Neuronal stem cell (in vitro differentiated cells): ENCODE measurements at regions not wholly inside any gene's neighbourhood (a gene's known extent, or its start where the extent isn't known, plus 50 kb on each side); places are given as distances from the start of the nearest gene placed in this dataset.
"Not testable (repeated sequence)": the region's sequence is repeated elsewhere in the genome, so short reads cannot be mapped to it uniquely, and the experiment has no call there.

ENCODE experiments used
- DNase-seq: peaks from one replicate; pipeline ENCODE4 v3.0.0-alpha.2; 2013; ENCODE audit warnings: low spot score
- H2AFZ ChIP-seq: one replicate; pipeline ENCODE4 v1.6.1; 2013; ENCODE audit warnings: mild to moderate bottlenecking, low read length, inconsistent platforms
- H2AK5ac ChIP-seq: 2 replicates; pipeline ENCODE4 v1.6.1; 2013; ENCODE audit warnings: low read depth, mild to moderate bottlenecking, inconsistent platforms, low read length, moderate library complexity, mixed read lengths
- H2BK120ac ChIP-seq: 2 replicates; pipeline ENCODE4 v1.6.1; 2013; ENCODE audit warnings: low read depth, mild to moderate bottlenecking, inconsistent platforms, low read length, moderate library complexity, mixed read lengths
- H2BK12ac ChIP-seq: one replicate; pipeline ENCODE4 v1.6.1; 2013; ENCODE audit warnings: low read length, inconsistent platforms
- H2BK15ac ChIP-seq: 2 replicates; pipeline ENCODE4 v1.6.1; 2013; ENCODE audit warnings: mild to moderate bottlenecking, low read length, inconsistent platforms, mixed read lengths
- H2BK5ac ChIP-seq: one replicate; pipeline ENCODE4 v1.6.1; 2013; ENCODE audit warnings: inconsistent platforms, mild to moderate bottlenecking, low read length, moderate library complexity
- H3K14ac ChIP-seq: one replicate; pipeline ENCODE4 v1.6.1; 2013; ENCODE audit warnings: low read length, inconsistent platforms
- H3K18ac ChIP-seq: 2 replicates; pipeline ENCODE4 v1.6.1; 2013; ENCODE audit warnings: low read length, inconsistent platforms
- H3K23ac ChIP-seq: 2 replicates; pipeline ENCODE4 v1.6.1; 2013; ENCODE audit warnings: low read depth, mild to moderate bottlenecking, mixed read lengths, low read length, inconsistent platforms; ENCODE audit not compliant: poor library complexity
- H3K27ac ChIP-seq: replicated peaks from 3 replicates; pipeline ENCODE4 v1.5.1; 2013; ENCODE audit warnings: low read length, inconsistent platforms
- H3K27me3 ChIP-seq, 3 experiments: 2 replicates each; pipeline ENCODE4 v1.6.1; 2013; ENCODE audit warnings: low read length in 3 of 3, mild to moderate bottlenecking in 2 of 3, inconsistent platforms in 1 of 3, low read depth in 1 of 3, mixed read lengths in 1 of 3, moderate library complexity in 1 of 3; ENCODE audit not compliant: control insufficient read depth in 3 of 3, insufficient read depth in 3 of 3
- H3K36me3 ChIP-seq, 2 donors: replicated peaks in 1 of 2; 2 replicates each; pipeline ENCODE4 v1.6.1; 2013; ENCODE audit warnings: low read length in 2 of 2; ENCODE audit not compliant: control insufficient read depth in 2 of 2, insufficient read depth in 2 of 2
- H3K4ac ChIP-seq: 2 replicates; pipeline ENCODE4 v1.6.1; 2013; ENCODE audit warnings: inconsistent platforms, mild to moderate bottlenecking, low read length, moderate library complexity
- H3K4me1 ChIP-seq, 2 donors: 1 replicate in 1 of 2; 2 replicates in 1 of 2; pipeline ENCODE4 v1.6.1; 2013; ENCODE audit warnings: low read length in 2 of 2, low read depth in 1 of 2; ENCODE audit not compliant: control insufficient read depth in 2 of 2, insufficient read depth in 1 of 2
- H3K4me2 ChIP-seq: one replicate; pipeline ENCODE4 v1.6.1; 2013; ENCODE audit warnings: mild to moderate bottlenecking, low read length, inconsistent platforms; ENCODE audit not compliant: insufficient read depth, poor library complexity, severe bottlenecking
- H3K4me3 ChIP-seq, 2 donors: 2 replicates each; pipeline ENCODE4 v1.5.1; 2013; ENCODE audit warnings: low read length in 2 of 2, mild to moderate bottlenecking in 2 of 2, inconsistent platforms in 1 of 2, moderate library complexity in 1 of 2
- H3K79me1 ChIP-seq: one replicate; pipeline ENCODE4 v1.6.1; 2013; ENCODE audit warnings: low read depth, mild to moderate bottlenecking, inconsistent platforms, low read length, moderate library complexity
- H3K9ac ChIP-seq: one replicate; pipeline ENCODE4 v1.6.1; 2013; ENCODE audit warnings: mild to moderate bottlenecking, low read depth, low read length, inconsistent platforms; ENCODE audit not compliant: poor library complexity
- H3K9me3 ChIP-seq, 2 donors: replicated peaks in 1 of 2; 2 replicates each; pipeline versions ENCODE3 to v1.6.1; 2013; ENCODE audit warnings: low read length in 2 of 2, mild to moderate bottlenecking in 2 of 2, inconsistent platforms in 1 of 2, low read depth in 1 of 2, mixed read lengths in 1 of 2, moderate library complexity in 1 of 2; ENCODE audit not compliant: control insufficient read depth in 2 of 2, insufficient read depth in 1 of 2
- H4K8ac ChIP-seq: one replicate; pipeline ENCODE4 v1.6.1; 2013; ENCODE audit warnings: low read depth, mild to moderate bottlenecking, inconsistent platforms, low read length, moderate library complexity
- H4K91ac ChIP-seq: one replicate; pipeline ENCODE4 v1.6.1; 2013; ENCODE audit warnings: low read length, low read depth, mild to moderate bottlenecking, inconsistent platforms; ENCODE audit not compliant: poor library complexity
- WGBS, 2 donors: extraction: QIAGEN DNeasy Blood & Tissue Kit; methylation state at CpG; one replicate each; pipeline ENCODE4 v1.1.7; 2013; ENCODE audit warnings: missing lambda C conversion rate in 2 of 2, mixed read lengths in 1 of 2; ENCODE audit not compliant: insufficient read length in 2 of 2, insufficient replicate concordance in 1 of 2; ENCODE audit errors: extremely low coverage in 2 of 2; 5-methylcytosine and 5-hydroxymethylcytosine counted together

DNA sequence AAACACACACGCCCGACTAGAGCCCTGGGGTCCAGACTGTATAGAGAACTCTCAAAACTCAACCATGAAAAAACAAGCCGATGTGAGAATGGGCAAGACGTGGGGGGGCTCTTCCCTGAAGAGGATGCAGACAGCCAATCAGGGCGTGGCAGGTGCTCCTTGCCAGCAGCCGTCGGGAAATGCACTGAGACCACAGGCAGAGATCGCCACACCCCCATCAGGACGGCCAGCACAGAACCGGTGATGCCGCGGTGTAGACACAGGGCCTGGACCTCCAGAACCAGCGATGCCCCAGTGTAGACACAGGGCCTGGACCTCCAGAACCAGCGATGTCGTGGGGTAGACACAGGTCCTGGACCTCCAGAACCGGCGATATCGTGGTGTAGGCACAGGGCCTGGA, 169.2 kb downstream of the LAT start:
- Histone ChIP-seq H2BK15ac (no peak overlapping the region), H3K9me3 (no peaks in the 10 kb centered on the region), H3K4me3 (no peak overlapping the region), H4K8ac (no peak overlapping the region), H3K14ac (peak overlapping the region; percentile 17), H3K18ac (peak overlapping the region; percentile 27), H2BK12ac (no peak overlapping the region), H2BK5ac (no peak overlapping the region), H3K36me3 (no peaks in the 10 kb centered on the region), H3K27ac (no peak overlapping the region), H3K79me1 (no peaks in the 10 kb centered on the region), H3K4me2 (no peak overlapping the region), H4K91ac (no peak overlapping the region), H2AK5ac (peak overlapping the region; percentile 94), H3K27me3 (no peaks in the 10 kb centered on the region), H3K23ac (no peak overlapping the region), H3K4me1 (peaks cover 5 to 17% of the 10 kb centered on the region in 2 donors), H3K4ac (no peak overlapping the region), H2AFZ (no peak overlapping the region), H3K9ac (no peak overlapping the region), H2BK120ac (no peak overlapping the region)
- DNase-seq, result no peak
- WGBS, 2 donors, result no CpG with 5 or more reads among the region's 18 CpGs

DNA sequence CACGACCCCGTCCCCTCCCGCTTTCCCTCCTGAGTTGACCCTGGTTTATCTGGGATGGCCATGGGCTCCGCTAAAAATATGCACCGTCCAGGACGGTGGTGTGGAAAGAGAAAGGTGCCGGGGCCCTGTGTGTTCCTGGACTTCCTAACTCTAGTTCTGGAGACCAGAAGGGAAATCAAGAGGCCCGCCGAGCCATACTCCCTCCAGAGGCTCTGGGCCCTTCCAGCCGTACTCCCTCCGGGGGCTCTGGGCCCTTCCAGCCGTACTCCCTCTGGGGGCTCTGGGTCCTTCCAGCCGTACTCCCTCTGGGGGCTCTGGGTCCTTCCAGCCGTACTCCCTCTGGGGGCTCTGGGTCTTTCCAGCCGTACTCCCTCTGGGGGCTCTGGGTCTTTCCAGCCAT, 168.5 kb downstream of the LAT start:
- not testable (repeated sequence) for H3K79me1 ChIP-seq, H2BK120ac ChIP-seq, DNase-seq, H3K14ac ChIP-seq, H3K18ac ChIP-seq, H3K9me3 ChIP-seq, H3K4ac ChIP-seq, H4K8ac ChIP-seq, H3K36me3 ChIP-seq, H3K27ac ChIP-seq, H3K9ac ChIP-seq, H2AK5ac ChIP-seq, H3K23ac ChIP-seq, H3K4me3 ChIP-seq, H2BK5ac ChIP-seq, H2BK15ac ChIP-seq, H2AFZ ChIP-seq, H3K27me3 ChIP-seq, H2BK12ac ChIP-seq, H4K91ac ChIP-seq, H3K4me2 ChIP-seq
- no CpG with 5 or more reads among the region's 15 CpGs for WGBS, 2 donors
- H3K4me1 ChIP-seq, result peaks cover 5 to 16% of the 10 kb centered on the region in 2 donors

DNA sequence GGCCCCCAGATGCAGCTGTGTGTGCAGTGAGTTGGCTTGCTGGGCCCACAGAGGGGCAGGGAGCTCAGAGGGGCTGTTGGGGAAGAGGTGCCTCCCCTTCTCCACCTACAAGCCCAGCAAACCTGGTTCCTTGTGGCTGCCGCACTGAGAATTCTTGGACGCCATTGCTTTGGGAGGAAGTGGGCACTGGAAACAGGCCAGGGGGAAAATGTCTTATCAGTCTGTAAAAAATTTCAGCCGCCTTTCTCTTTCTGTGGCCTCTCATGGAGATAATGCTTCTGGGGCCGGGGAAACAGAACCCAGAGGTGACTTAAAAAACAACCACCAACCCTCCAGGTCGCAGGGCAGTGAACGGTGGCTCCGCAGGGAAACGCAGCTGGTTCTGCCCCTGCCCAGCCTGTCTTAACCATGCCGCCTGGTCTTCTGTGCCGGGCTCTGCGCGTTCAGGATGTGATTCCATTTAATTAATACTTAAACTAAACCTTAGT, 167.7 kb downstream of the LAT start:
- not testable (repeated sequence) for H3K36me3 ChIP-seq, H2BK5ac ChIP-seq

DNA sequence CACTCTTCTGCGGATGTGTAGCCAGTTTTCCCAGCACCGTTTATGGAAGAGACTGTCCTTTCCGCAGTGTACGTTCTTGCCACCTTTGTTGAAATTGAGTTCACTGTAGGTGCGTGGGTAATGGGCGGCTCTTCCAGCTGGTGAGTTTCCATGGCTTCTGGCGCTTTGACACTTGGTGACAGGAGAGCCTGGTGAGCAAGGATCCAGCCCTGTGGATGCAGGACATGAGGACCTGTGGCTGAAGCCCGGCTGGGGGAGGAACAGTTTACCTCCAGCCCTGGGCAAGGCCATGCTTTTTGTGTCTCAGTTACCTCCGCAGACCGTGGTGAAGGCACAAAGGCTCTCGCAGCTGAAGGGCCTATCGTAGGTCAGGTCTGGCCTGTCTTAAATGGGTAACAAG, 166.5 kb downstream of the LAT start:
- Histone ChIP-seq H4K91ac (no peak overlapping the region), H3K14ac (no peak overlapping the region), H2BK120ac (no peak overlapping the region), H3K36me3 (no peaks in the 10 kb centered on the region), H3K23ac (no peak overlapping the region), H3K27ac (no peak overlapping the region), H3K9ac (no peak overlapping the region), H3K9me3 (no peaks in the 10 kb centered on the region), H2AK5ac (no peak overlapping the region), H2BK12ac (no peak overlapping the region), H3K27me3 (no peaks in the 10 kb centered on the region), H3K4me1 (peaks cover 0 to under 1% of the 10 kb centered on the region in 2 donors), H3K4me2 (no peak overlapping the region), H3K18ac (peak overlapping the region; percentile 6), H3K4ac (no peak overlapping the region), H3K4me3 (no peak overlapping the region), H2AFZ (no peak overlapping the region), H3K79me1 (no peaks in the 10 kb centered on the region), H4K8ac (no peak overlapping the region), H2BK15ac (peak overlapping the region; percentile 43), H2BK5ac (no peak overlapping the region)
- WGBS, 2 donors, result no CpG with 5 or more reads among the region's 12 CpGs
- DNase-seq, result no peak

More for the DNA sequence above, 167.7 kb downstream of the LAT start:
- not testable (repeated sequence) for H3K9me3 ChIP-seq, H4K91ac ChIP-seq, H3K14ac ChIP-seq, H3K18ac ChIP-seq, H4K8ac ChIP-seq, H2BK12ac ChIP-seq, H3K9ac ChIP-seq, H3K4me2 ChIP-seq, H3K27me3 ChIP-seq, H2BK120ac ChIP-seq, H3K23ac ChIP-seq, H3K4ac ChIP-seq, H3K27ac ChIP-seq, H2BK15ac ChIP-seq, DNase-seq, H2AK5ac ChIP-seq, H3K4me3 ChIP-seq, H3K79me1 ChIP-seq
- no CpG with 5 or more reads among the region's 12 CpGs for WGBS, 2 donors
- Histone ChIP-seq H3K4me1 (peaks cover 5 to 11% of the 10 kb centered on the region in 2 donors), H2AFZ (peak overlapping the region; percentile 29)
